GM18499 (cell line): ENCODE measurements at regions not wholly inside any gene's neighbourhood (a gene's known extent, or its start where the extent isn't known, plus 50 kb on each side); places are given as distances from the start of the nearest gene placed in this dataset.
"Not testable (repeated sequence)": the region's sequence is repeated elsewhere in the genome, so short reads cannot be mapped to it uniquely, and the experiment has no call there.

Source experiments
- ATAC-seq: cut with Tn5 transposase; IDR thresholded peaks from one replicate; pipeline ENCODE4 v1.9.1; 2021; ENCODE audit warnings: moderate number of reproducible peaks; ENCODE audit not compliant: insufficient read depth, unreplicated experiment

- no peak for ATAC-seq
Measured at GRCh38 chr6:122276637-122277036, 122.8 kb upstream of the HSF2 start.

GRCh38 chr6:122280105-122281021 lies 119.1 kb upstream of the HSF2 start:
- not testable (repeated sequence) for ATAC-seq

GRCh38 chr6:122283884-122284283 lies 115.6 kb upstream of the HSF2 start:
- no peak for ATAC-seq

GRCh38 chr6:122284848-122285247 lies 114.6 kb upstream of the HSF2 start:
- ATAC-seq, result no peak

- no peak for ATAC-seq
Measured at GRCh38 chr6:122285292-122285913, 114.0 kb upstream of the HSF2 start.

- no peak for ATAC-seq
Measured at GRCh38 chr6:122286512-122286911, 112.9 kb upstream of the HSF2 start.

GRCh38 chr6:122289762-122290539 lies 109.5 kb upstream of the HSF2 start:
- ATAC-seq, result no peak

GRCh38 chr6:122297010-122297409 lies 102.4 kb upstream of the HSF2 start:
- ATAC-seq, result no peak

GRCh38 chr6:122302067-122302466 lies 97.4 kb upstream of the HSF2 start:
- no peak for ATAC-seq

- ATAC-seq, result no peak
Measured at GRCh38 chr6:122307577-122307976, 91.9 kb upstream of the HSF2 start.

- ATAC-seq, result no peak
Measured at GRCh38 chr6:122308074-122308473, 91.4 kb upstream of the HSF2 start.

- ATAC-seq, result no peak
Measured at GRCh38 chr6:122315842-122316241, 83.6 kb upstream of the HSF2 start.

GRCh38 chr6:122322824-122323223 lies 76.6 kb upstream of the HSF2 start:
- no peak for ATAC-seq

GRCh38 chr6:122323361-122323760 lies 76.1 kb upstream of the HSF2 start:
- ATAC-seq, result no peak

- no peak for ATAC-seq
Measured at GRCh38 chr6:122330315-122330714, 69.1 kb upstream of the HSF2 start.

- no peak for ATAC-seq
Measured at GRCh38 chr6:122337645-122338044, 61.8 kb upstream of the HSF2 start.

- no peak for ATAC-seq
Measured at GRCh38 chr6:122339661-122340060, 59.8 kb upstream of the HSF2 start.

- ATAC-seq, result no peak
Measured at GRCh38 chr6:122347280-122347679, 52.2 kb upstream of the HSF2 start.

- ATAC-seq, result no peak
Measured at GRCh38 chr6:122347751-122348150, 51.7 kb upstream of the HSF2 start.
